ENCODE measurements at regions not wholly inside any gene's neighbourhood (a gene's known extent, or its start where the extent isn't known, plus 50 kb on each side); places are given as distances from the start of the nearest gene placed in this dataset.

DNA sequence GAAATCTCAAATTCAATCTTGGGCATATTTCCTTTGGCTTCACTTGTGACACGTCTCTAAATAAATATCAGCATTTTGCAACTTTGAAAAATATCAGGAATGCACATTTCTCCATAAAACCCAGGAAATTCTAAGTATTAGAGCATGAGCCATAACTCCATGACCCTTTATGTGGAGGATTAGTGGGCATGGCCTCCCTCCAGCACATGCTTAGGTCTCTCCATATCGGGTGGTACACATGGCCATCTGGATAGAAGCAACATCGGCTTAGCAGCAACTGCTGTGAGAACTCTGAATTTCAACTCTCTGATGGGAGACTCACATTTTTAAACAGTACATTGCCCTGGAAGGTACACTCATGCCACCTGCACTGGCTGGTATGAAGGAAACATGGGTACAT lies 73.7 kb upstream of the EGFLAM start:
- DNase-seq (ENCODE audit: low spot score in 2 of 2): no peak
- TF ChIP-seq, protein P1, sequence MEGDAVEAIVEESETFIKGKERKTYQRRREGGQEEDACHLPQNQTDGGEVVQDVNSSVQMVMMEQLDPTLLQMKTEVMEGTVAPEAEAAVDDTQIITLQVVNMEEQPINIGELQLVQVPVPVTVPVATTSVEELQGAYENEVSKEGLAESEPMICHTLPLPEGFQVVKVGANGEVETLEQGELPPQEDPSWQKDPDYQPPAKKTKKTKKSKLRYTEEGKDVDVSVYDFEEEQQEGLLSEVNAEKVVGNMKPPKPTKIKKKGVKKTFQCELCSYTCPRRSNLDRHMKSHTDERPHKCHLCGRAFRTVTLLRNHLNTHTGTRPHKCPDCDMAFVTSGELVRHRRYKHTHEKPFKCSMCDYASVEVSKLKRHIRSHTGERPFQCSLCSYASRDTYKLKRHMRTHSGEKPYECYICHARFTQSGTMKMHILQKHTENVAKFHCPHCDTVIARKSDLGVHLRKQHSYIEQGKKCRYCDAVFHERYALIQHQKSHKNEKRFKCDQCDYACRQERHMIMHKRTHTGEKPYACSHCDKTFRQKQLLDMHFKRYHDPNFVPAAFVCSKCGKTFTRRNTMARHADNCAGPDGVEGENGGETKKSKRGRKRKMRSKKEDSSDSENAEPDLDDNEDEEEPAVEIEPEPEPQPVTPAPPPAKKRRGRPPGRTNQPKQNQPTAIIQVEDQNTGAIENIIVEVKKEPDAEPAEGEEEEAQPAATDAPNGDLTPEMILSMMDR (IDR thresholded peaks at IDR 0.05): no peak
- TF ChIP-seq POLR2A (IDR thresholded peaks at IDR 0.05): no peak
- no peak for TF ChIP-seq POLR2AphosphoS5 (IDR thresholded peaks at IDR 0.05)
- intact Hi-C loops (cut with DNase I; ENCODE audit: low total_unique reads): no loop called here
- Histone ChIP-seq H3K36me3 (no peaks in the 10 kb centered on the region), H3K9me3 (no peaks in the 10 kb centered on the region), H3K27ac (no peak overlapping the region), H3K4me1 (no peaks in the 10 kb centered on the region), H3K27me3 (no peaks in the 10 kb centered on the region), H3K4me3 (no peak overlapping the region)

DNA sequence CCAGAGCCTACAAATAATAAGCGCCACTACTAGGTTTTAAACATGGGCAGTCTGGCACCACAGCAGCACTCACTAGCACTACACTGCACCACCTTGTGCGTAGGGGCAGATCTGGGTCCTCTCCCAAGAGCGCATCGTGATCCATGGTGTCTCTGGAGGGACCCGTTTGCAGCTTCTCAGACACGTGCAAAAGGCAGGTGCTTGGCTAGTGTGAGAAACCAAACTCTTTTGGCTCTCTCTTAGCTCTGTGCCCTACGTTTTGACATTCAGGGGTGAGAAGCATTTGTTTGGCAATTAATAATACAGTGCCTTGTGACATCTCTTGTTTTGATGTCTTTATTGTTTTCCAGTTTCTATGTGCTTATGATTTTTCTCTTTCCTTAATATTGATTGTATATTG lies 75.4 kb upstream of the EGFLAM start:
- no peak overlapping the region for H3K4me3 ChIP-seq
- TF ChIP-seq POLR2AphosphoS5 (IDR thresholded peaks at IDR 0.05) (no peak), POLR2A (IDR thresholded peaks at IDR 0.05) (no peak)
- TF ChIP-seq, protein P1 (IDR thresholded peaks at IDR 0.05): no peak
- no peaks in the 10 kb centered on the region for H3K4me1 ChIP-seq
- DNase-seq (ENCODE audit: low spot score in 2 of 2): no peak
- H3K36me3 ChIP-seq: no peaks in the 10 kb centered on the region
- H3K9me3 ChIP-seq: no peaks in the 10 kb centered on the region
- H3K27ac ChIP-seq: no peak overlapping the region
- intact Hi-C loops (cut with DNase I; ENCODE audit: low total_unique reads): no loop called here
- no peaks in the 10 kb centered on the region for H3K27me3 ChIP-seq

DNA sequence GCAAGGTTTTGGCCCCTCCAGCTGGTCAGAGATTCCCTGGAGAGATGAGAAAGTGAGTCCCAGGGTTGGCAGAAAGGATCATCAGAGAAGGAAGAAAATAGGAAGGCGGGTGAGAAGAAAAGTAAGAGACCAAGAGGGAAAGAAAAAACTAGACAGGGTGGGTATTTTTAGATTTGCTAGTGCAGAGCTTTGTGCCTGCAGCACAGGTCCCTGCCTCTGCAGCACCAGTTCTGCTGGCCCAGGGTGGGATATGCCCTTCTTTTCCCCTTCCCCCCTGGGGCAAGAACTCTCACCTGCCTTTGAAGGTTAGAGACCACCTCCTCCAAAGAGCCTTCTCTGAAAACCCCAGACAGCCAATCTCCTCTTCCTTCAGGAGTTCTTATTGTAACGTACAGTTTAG lies 90.3 kb upstream of the EGFLAM start:
- intact Hi-C loops (cut with DNase I; ENCODE audit: low total_unique reads): no loop called here
- H3K27ac ChIP-seq: no peak overlapping the region
- no peaks in the 10 kb centered on the region for H3K27me3 ChIP-seq
- TF ChIP-seq POLR2AphosphoS5 (IDR thresholded peaks at IDR 0.05) (no peak), POLR2A (IDR thresholded peaks at IDR 0.05) (no peak)
- TF ChIP-seq, protein P1 (IDR thresholded peaks at IDR 0.05): no peak
- no peaks in the 10 kb centered on the region for H3K9me3 ChIP-seq
- H3K4me1 ChIP-seq: no peaks in the 10 kb centered on the region
- H3K4me3 ChIP-seq: no peak overlapping the region
- no peak for DNase-seq (ENCODE audit: low spot score in 2 of 2)
- no peaks in the 10 kb centered on the region for H3K36me3 ChIP-seq

DNA sequence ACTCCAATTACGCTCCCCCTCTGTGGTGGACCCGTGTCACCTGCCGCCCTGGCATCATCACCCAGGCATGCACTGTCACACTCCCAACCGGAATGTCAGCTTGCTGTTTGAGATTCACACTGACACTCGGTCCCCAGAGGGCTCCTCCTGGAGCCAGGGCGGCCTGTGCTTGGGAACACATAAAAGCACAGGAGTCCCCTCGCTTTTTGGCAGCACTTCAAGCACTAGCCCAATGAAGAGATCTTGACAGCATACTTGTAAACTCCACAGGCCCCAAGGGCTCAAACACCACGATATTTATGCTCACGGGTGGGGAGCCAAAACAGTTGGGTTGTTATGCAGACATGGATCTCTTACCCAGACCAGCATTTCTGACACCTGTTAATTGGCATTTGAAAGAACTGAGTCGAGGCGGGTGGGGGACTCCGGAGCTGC lies 90.8 kb upstream of the EGFLAM start:
- TF ChIP-seq POLR2A (IDR thresholded peaks at IDR 0.05) (no peak), POLR2AphosphoS5 (IDR thresholded peaks at IDR 0.05) (no peak)
- TF ChIP-seq, protein P1 (IDR thresholded peaks at IDR 0.05): no peak
- intact Hi-C loops (cut with DNase I; ENCODE audit: low total_unique reads): no loop called here
- no peaks in the 10 kb centered on the region for H3K36me3 ChIP-seq
- H3K27ac ChIP-seq: no peak overlapping the region
- H3K27me3 ChIP-seq: no peaks in the 10 kb centered on the region
- H3K4me1 ChIP-seq: no peaks in the 10 kb centered on the region
- no peaks in the 10 kb centered on the region for H3K9me3 ChIP-seq
- H3K4me3 ChIP-seq: no peak overlapping the region
- DNase-seq (ENCODE audit: low spot score in 2 of 2): peak in 1 of 2 donors; percentile 17

DNA sequence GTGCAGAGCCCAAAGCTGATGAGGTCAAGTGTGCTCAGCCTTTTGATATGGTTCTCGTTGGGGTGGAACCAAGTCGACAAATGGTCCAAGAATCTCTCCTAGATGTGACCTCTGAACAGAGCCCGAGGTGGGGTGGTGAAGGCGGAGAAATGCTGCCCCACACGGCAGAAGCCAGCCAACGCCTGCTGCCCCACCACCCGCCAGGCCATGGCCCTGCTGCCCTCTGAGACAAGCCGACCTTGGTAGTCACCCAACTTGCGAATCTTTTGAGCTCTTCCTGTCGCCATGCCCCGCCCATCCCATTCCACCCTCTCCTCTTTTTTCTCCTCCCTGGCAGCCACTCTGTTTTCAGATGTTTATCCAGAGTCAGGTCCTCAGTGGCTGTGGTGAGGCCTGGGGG lies 91.5 kb upstream of the EGFLAM start:
- DNase-seq (ENCODE audit: low spot score in 2 of 2): no peak
- no peak for TF ChIP-seq POLR2A (IDR thresholded peaks at IDR 0.05)
- TF ChIP-seq, protein P1 (IDR thresholded peaks at IDR 0.05): no peak
- TF ChIP-seq POLR2AphosphoS5 (IDR thresholded peaks at IDR 0.05): no peak
- no peak overlapping the region for H3K27ac ChIP-seq
- no peaks in the 10 kb centered on the region for H3K27me3 ChIP-seq
- no peaks in the 10 kb centered on the region for H3K4me1 ChIP-seq
- intact Hi-C loops (cut with DNase I; ENCODE audit: low total_unique reads): no loop called here
- H3K36me3 ChIP-seq: no peaks in the 10 kb centered on the region
- H3K9me3 ChIP-seq: no peaks in the 10 kb centered on the region
- H3K4me3 ChIP-seq: no peak overlapping the region

Measured in breast epithelium (tissue), 4 donors.